ENCODE measurements at regions not wholly inside any gene's neighbourhood (a gene's known extent, or its start where the extent isn't known, plus 50 kb on each side); places are given as distances from the start of the nearest gene placed in this dataset.

DNA sequence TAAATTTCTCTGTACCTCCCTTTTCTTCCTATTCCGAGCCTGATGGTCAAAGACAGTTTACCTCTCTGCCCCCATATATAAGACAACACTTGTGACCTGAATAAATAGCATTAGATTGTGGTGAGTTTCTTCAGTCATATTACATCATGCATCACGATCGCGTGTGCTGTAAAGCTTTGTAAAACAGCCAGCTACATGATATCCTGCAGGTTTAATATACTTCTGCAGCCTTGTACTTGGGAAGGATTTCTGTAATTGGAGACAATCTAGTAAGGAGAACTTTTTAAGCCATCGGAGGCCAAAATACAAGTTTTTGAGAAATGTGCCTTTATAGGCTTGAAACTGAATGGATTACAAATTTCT is 711.8 kb upstream of the WWC1 start:
- H4K91ac ChIP-seq (ENCODE audit: low read depth, low read length) = no peak overlapping the region
- H3K27ac ChIP-seq (ENCODE audit: low read depth, low read length) = no peak overlapping the region
- H2AK5ac ChIP-seq (ENCODE audit: low read length) = no peak overlapping the region
- no peak overlapping the region for H3K4me3 ChIP-seq (ENCODE audit: low read depth, low read length)
- H3K9ac ChIP-seq (ENCODE audit: low read length) = no peak overlapping the region
- H2BK120ac ChIP-seq (ENCODE audit: insufficient read depth, low read length, poor library complexity) = no peak overlapping the region
- H3K14ac ChIP-seq (ENCODE audit: low read length) = no peak overlapping the region
- no CpG with 5 or more reads among the region's 5 CpGs for WGBS (ENCODE audit: extremely low coverage, insufficient coverage, insufficient read length)
- no peak overlapping the region for H2BK12ac ChIP-seq (ENCODE audit: low read length)
- H3K23ac ChIP-seq (ENCODE audit: low read length) = no peak overlapping the region
- no peak overlapping the region for H2BK5ac ChIP-seq (ENCODE audit: low read depth, low read length, poor library complexity)
- no peak overlapping the region for H3K4me2 ChIP-seq (ENCODE audit: low read length)
- no peaks in the 10 kb centered on the region for H3K4me1 ChIP-seq (ENCODE audit: control insufficient read depth in 1 of 2, insufficient read depth in 2 of 2, low read length in 2 of 2)
- no peaks in the 10 kb centered on the region for H3K79me2 ChIP-seq (ENCODE audit: control insufficient read depth, insufficient read depth, low read length, poor library complexity)
- no peaks in the 10 kb centered on the region for H3K27me3 ChIP-seq (ENCODE audit: insufficient read depth, low read length)
- H4K12ac ChIP-seq (ENCODE audit: low read depth, low read length) = no peak overlapping the region
- no peak overlapping the region for H3K18ac ChIP-seq (ENCODE audit: low read length)
- no peaks in the 10 kb centered on the region for H3K36me3 ChIP-seq (ENCODE audit: control insufficient read depth in 1 of 2, insufficient read depth in 2 of 2, low read length in 2 of 2)
- no peak for DNase-seq
- no peak overlapping the region for H4K8ac ChIP-seq (ENCODE audit: low read depth, low read length)
- H3K79me1 ChIP-seq (ENCODE audit: low read length) = no peaks in the 10 kb centered on the region
- H3K9me3 ChIP-seq (ENCODE audit: insufficient read depth, low read depth, low read length) = no peaks in the 10 kb centered on the region
- no peak overlapping the region for H3K4ac ChIP-seq (ENCODE audit: low read depth, low read length)
- H2AFZ ChIP-seq (ENCODE audit: insufficient read depth, low read length, poor library complexity) = no peak overlapping the region

DNA sequence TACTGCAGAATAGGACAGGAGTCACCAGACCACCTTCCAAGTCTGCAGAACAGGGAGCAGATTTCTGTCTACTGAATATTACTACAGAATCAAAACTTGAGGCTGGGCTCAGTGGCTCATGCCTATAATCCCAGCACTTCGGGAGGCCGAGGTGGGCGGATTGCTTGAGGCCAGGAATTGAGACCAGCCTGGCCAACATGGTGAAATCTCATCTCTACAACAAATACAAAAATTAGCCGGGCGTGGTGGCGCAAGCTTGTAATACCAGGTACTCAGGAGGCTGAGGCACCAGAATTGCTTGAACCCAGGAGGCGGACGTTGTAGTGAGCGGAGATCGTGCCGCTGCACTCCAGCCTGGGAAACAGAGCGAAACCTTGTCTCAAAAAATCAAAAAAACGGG is 710.8 kb upstream of the WWC1 start:
- Histone ChIP-seq H3K4ac (ENCODE audit: low read depth, low read length) (no peak overlapping the region), H3K27ac (ENCODE audit: low read depth, low read length) (no peak overlapping the region), H3K9ac (ENCODE audit: low read length) (no peak overlapping the region), H3K18ac (ENCODE audit: low read length) (no peak overlapping the region), H2BK5ac (ENCODE audit: low read depth, low read length, poor library complexity) (no peak overlapping the region), H2BK12ac (ENCODE audit: low read length) (no peak overlapping the region), H3K4me2 (ENCODE audit: low read length) (no peak overlapping the region), H4K91ac (ENCODE audit: low read depth, low read length) (no peak overlapping the region), H3K23ac (ENCODE audit: low read length) (no peak overlapping the region), H4K12ac (ENCODE audit: low read depth, low read length) (no peak overlapping the region), H3K27me3 (ENCODE audit: insufficient read depth, low read length) (no peaks in the 10 kb centered on the region), H3K79me2 (ENCODE audit: control insufficient read depth, insufficient read depth, low read length, poor library complexity) (no peaks in the 10 kb centered on the region), H2BK120ac (ENCODE audit: insufficient read depth, low read length, poor library complexity) (no peak overlapping the region), H2AFZ (ENCODE audit: insufficient read depth, low read length, poor library complexity) (no peak overlapping the region), H3K4me1 (ENCODE audit: control insufficient read depth in 1 of 2, insufficient read depth in 2 of 2, low read length in 2 of 2) (no peaks in the 10 kb centered on the region), H3K4me3 (ENCODE audit: low read depth, low read length) (no peak overlapping the region), H3K9me3 (ENCODE audit: insufficient read depth, low read depth, low read length) (no peaks in the 10 kb centered on the region), H4K8ac (ENCODE audit: low read depth, low read length) (no peak overlapping the region), H3K79me1 (ENCODE audit: low read length) (no peaks in the 10 kb centered on the region), H3K14ac (ENCODE audit: low read length) (no peak overlapping the region), H3K36me3 (ENCODE audit: control insufficient read depth in 1 of 2, insufficient read depth in 2 of 2, low read length in 2 of 2) (no peaks in the 10 kb centered on the region), H2AK5ac (ENCODE audit: low read length) (no peak overlapping the region)
- no peak for DNase-seq
- WGBS (ENCODE audit: extremely low coverage, insufficient coverage, insufficient read length) = no CpG with 5 or more reads among the region's 13 CpGs

DNA sequence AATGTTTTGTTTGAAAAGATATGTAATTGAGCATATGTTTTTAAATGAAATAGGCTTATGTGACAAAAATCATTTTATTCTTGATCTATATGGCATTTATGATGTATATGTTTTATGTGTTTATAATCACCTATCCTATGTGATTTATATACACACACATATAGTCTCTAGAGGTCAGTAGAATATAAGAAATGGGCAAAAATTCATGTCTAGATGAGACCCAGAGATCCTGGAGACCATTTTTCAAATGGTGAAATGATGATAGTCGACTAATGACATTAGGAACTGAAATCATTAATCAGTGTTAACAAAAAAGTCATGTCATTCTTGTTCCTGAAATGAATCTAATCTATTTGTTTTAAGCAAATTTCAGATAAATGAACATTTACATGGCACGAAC is 709.2 kb upstream of the WWC1 start:
- WGBS (ENCODE audit: extremely low coverage, insufficient coverage, insufficient read length) = no CpG with 5 or more reads among the region's 2 CpGs
- no peak overlapping the region for H3K9ac ChIP-seq (ENCODE audit: low read length)
- H3K36me3 ChIP-seq (ENCODE audit: control insufficient read depth in 1 of 2, insufficient read depth in 2 of 2, low read length in 2 of 2) = no peaks in the 10 kb centered on the region
- no peak overlapping the region for H3K23ac ChIP-seq (ENCODE audit: low read length)
- H3K14ac ChIP-seq (ENCODE audit: low read length) = no peak overlapping the region
- H4K91ac ChIP-seq (ENCODE audit: low read depth, low read length) = no peak overlapping the region
- no peak overlapping the region for H2AK5ac ChIP-seq (ENCODE audit: low read length)
- no peaks in the 10 kb centered on the region for H3K4me1 ChIP-seq (ENCODE audit: control insufficient read depth in 1 of 2, insufficient read depth in 2 of 2, low read length in 2 of 2)
- no peak overlapping the region for H2BK120ac ChIP-seq (ENCODE audit: insufficient read depth, low read length, poor library complexity)
- no peaks in the 10 kb centered on the region for H3K79me1 ChIP-seq (ENCODE audit: low read length)
- H3K27ac ChIP-seq (ENCODE audit: low read depth, low read length) = no peak overlapping the region
- H3K27me3 ChIP-seq (ENCODE audit: insufficient read depth, low read length) = no peaks in the 10 kb centered on the region
- peak in 1 of 2 donors; percentile 20 for DNase-seq
- no peak overlapping the region for H2AFZ ChIP-seq (ENCODE audit: insufficient read depth, low read length, poor library complexity)
- no peak overlapping the region for H3K4ac ChIP-seq (ENCODE audit: low read depth, low read length)
- no peak overlapping the region for H3K18ac ChIP-seq (ENCODE audit: low read length)
- H2BK12ac ChIP-seq (ENCODE audit: low read length) = no peak overlapping the region
- H3K4me3 ChIP-seq (ENCODE audit: low read depth, low read length) = no peak overlapping the region
- no peaks in the 10 kb centered on the region for H3K9me3 ChIP-seq (ENCODE audit: insufficient read depth, low read depth, low read length)
- H4K12ac ChIP-seq (ENCODE audit: low read depth, low read length) = no peak overlapping the region
- no peaks in the 10 kb centered on the region for H3K79me2 ChIP-seq (ENCODE audit: control insufficient read depth, insufficient read depth, low read length, poor library complexity)
- no peak overlapping the region for H3K4me2 ChIP-seq (ENCODE audit: low read length)
- H2BK5ac ChIP-seq (ENCODE audit: low read depth, low read length, poor library complexity) = no peak overlapping the region
- no peak overlapping the region for H4K8ac ChIP-seq (ENCODE audit: low read depth, low read length)

- no peak overlapping the region for H3K9ac ChIP-seq (ENCODE audit: low read length)
- no peak overlapping the region for H3K4me3 ChIP-seq (ENCODE audit: low read depth, low read length)
- no peak overlapping the region for H3K27ac ChIP-seq (ENCODE audit: low read depth, low read length)
- no peaks in the 10 kb centered on the region for H3K79me1 ChIP-seq (ENCODE audit: low read length)
- H3K4me2 ChIP-seq (ENCODE audit: low read length) = no peak overlapping the region
- no peak overlapping the region for H2AK5ac ChIP-seq (ENCODE audit: low read length)
- WGBS (ENCODE audit: extremely low coverage, insufficient coverage, insufficient read length) = no CpG with 5 or more reads among the region's 6 CpGs
- H4K12ac ChIP-seq (ENCODE audit: low read depth, low read length) = no peak overlapping the region
- no peak overlapping the region for H2BK12ac ChIP-seq (ENCODE audit: low read length)
- no peak overlapping the region for H4K8ac ChIP-seq (ENCODE audit: low read depth, low read length)
- no peak overlapping the region for H2BK5ac ChIP-seq (ENCODE audit: low read depth, low read length, poor library complexity)
- H3K4ac ChIP-seq (ENCODE audit: low read depth, low read length) = no peak overlapping the region
- no peaks in the 10 kb centered on the region for H3K36me3 ChIP-seq (ENCODE audit: control insufficient read depth in 1 of 2, insufficient read depth in 2 of 2, low read length in 2 of 2)
- no peaks in the 10 kb centered on the region for H3K9me3 ChIP-seq (ENCODE audit: insufficient read depth, low read depth, low read length)
- H3K27me3 ChIP-seq (ENCODE audit: insufficient read depth, low read length) = no peaks in the 10 kb centered on the region
- no peak overlapping the region for H3K14ac ChIP-seq (ENCODE audit: low read length)
- H2AFZ ChIP-seq (ENCODE audit: insufficient read depth, low read length, poor library complexity) = no peak overlapping the region
- no peaks in the 10 kb centered on the region for H3K4me1 ChIP-seq (ENCODE audit: control insufficient read depth in 1 of 2, insufficient read depth in 2 of 2, low read length in 2 of 2)
- no peak overlapping the region for H3K18ac ChIP-seq (ENCODE audit: low read length)
- no peak overlapping the region for H4K91ac ChIP-seq (ENCODE audit: low read depth, low read length)
- no peak overlapping the region for H2BK120ac ChIP-seq (ENCODE audit: insufficient read depth, low read length, poor library complexity)
- H3K23ac ChIP-seq (ENCODE audit: low read length) = no peak overlapping the region
- H3K79me2 ChIP-seq (ENCODE audit: control insufficient read depth, insufficient read depth, low read length, poor library complexity) = no peaks in the 10 kb centered on the region
- no peak for DNase-seq
Observed at GRCh38 chr5:167582886-167583285, 708.6 kb upstream of the WWC1 start.

Measured in trophoblast cell (in vitro differentiated cells and primary cell).